ENCODE measurements at regions not wholly inside any gene's neighbourhood (a gene's known extent, or its start where the extent isn't known, plus 50 kb on each side); places are given as distances from the start of the nearest gene placed in this dataset.

DNA sequence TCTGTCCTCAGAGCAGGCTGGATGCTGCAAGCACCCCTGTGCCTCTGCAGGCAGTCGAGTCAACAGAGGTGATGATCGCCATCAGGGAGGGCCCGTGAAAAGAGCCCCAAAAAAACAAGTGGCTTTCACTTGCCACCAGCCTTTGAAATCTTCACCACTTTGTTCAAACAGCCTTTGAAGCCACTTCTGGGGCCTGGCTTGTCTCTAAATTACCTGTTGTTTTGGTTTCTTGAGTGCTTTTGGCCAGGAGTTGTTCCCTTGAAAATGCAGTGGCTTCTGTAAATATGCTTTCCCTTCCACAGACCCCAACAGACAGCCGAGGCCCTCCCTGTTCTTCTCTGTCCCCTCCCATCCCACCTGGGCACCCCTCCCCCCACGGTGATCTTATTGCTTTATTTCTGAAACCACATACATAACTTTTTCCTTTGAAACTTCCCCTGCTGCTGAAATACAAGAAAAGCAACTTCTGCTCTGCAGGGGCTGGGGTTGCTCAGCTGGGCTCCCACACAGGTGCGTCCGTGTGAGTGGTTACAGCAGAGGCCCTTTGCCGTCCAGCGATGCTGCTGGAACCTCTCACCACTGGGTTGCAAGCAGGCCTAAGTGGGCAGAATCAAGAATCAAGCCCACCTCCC is 283.8 kb upstream of the SHH start:
- no peak for DNase-seq

DNA sequence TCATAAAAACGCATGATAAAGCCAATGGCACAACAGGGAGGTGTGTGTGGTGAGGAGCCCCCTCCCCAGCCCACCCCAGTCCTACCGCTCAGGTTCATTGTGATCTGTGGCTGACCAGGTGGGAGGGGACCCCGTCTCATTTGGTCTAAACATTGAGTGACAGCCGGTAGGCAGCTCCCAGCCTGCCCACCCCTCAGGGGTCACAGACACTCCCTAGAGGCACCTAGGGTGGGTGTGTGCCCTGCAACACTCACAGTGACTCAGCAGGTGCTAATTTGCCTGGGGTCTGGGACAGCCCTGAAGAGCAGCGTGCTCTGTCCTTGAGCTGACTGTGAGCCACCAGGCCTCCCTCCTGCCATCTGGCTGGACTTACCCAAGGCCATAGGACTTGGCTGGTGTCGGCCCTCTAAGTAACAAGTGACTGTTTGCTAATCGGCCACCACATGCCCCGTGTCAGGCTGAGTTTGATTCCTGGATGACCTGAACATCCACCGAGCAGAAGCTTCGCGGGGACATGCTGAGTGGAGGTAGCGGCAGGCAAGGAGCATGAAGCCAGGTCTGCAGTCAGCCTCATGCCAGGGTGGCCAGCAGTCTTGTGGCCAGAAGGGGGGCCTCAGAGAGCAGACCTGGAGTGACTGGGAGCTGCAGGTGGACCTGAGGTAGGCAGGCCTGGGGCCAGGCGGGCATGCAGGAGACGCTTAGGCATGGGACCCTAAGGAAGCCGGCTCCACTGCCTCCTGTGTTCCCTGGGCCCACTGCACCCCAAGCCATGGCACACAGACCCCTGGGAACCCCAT is 282.3 kb upstream of the SHH start:
- DNase-seq = no peak

DNA sequence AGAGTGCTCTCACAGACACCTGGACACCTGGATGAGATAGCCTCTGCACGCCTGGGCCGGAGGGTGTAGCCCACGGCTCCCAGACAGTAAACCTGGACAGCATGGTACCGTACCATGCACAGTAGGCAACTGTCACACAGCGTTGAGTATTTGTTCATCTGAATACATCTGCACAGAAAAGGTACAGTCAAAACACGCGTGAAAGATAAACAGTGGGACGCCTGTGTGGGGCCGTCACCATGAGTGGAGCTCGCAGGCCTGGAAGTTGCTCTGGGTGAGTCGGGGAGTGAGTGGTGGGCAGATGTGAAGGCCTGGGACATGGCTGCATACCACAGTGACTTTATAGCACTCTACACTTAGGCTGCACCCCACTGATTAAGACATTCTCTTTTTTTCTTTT is 280.0 kb upstream of the SHH start:
- DNase-seq = no peak

DNA sequence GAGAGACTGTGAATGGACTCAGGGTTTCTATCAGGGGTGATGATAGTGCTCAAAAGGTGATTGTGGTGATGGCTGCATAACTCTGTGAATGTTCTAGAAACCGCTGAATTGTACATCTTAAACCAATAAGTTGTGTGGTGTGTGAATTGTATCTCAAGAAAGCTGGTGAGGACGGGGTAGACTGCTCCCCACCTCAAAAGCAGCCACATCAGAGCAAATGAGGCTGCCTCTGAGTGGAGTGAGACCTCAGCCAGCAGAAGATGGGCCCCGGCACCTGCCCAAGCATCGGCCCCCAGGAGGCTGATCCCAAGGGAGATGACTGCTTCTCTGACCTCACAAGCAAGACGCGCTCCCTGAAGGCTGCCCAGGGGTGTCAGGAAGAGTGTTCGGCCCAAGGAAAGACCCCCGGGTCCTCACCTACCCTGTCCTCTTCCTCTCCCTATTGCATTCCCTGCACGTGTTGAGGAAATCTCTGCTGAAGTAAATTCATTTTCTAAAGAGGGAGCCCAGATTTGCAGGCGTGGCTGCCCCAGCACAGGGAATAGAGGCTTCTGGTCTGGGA is 279.3 kb upstream of the SHH start:
- DNase-seq = no peak

DNA sequence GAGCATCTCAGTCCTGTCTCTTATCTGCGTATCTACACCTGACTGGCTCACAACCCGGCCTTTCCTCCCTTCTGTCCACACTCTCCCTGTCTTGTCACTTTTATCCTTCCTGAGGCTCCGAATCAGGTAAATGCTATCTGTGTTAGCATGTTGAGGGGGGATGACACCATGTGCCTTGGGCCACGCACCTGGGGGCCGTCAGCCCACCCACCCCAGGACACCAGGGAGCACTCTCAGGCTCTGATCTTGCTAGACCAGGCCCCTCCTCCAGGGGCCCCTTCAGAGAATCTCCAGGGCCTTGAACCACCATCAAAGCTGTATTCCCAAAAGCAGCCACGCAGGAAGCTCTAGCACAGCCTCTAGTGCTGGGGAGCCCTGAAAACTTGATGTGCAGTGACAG is 278.7 kb upstream of the SHH start:
- no peak for DNase-seq

DNA sequence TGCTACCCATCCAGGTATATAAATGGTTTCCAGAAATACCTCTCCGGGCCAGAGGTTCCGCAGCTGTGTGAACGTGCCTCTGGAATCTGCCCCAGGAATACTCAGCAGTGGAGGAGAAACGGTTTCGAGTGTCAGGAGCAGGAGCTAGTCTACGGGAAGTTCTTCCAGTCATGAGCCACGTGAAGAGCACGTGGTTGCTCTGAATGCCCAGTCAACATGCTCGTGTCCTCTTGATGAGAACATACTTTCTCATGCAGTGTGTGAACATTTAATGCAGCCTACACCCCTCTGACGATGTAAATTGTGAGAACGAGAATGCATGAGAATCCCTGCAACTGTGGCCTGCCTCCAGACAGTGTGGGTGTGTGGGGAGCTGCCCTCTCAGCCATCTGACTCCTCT is 277.0 kb upstream of the SHH start:
- no peak for DNase-seq

DNA sequence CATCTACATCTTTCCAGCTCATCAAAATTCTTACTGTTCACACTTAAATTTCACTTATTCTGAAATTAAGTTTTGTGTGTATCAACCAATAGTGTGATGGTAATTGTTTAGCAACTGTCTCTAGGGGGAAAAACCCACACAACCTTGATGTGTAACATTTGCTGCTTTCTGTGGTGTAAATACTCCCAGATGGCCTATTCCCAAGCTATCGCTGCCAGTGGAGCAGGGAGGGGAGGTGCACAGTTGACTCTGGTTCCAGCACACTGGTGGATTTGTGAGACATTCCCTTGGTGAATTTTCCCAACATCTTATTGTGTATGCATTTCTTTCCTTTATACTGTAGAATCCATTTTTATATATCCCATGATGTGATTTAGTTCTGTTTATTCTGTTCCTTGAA is 275.9 kb upstream of the SHH start:
- no peak for DNase-seq

DNA sequence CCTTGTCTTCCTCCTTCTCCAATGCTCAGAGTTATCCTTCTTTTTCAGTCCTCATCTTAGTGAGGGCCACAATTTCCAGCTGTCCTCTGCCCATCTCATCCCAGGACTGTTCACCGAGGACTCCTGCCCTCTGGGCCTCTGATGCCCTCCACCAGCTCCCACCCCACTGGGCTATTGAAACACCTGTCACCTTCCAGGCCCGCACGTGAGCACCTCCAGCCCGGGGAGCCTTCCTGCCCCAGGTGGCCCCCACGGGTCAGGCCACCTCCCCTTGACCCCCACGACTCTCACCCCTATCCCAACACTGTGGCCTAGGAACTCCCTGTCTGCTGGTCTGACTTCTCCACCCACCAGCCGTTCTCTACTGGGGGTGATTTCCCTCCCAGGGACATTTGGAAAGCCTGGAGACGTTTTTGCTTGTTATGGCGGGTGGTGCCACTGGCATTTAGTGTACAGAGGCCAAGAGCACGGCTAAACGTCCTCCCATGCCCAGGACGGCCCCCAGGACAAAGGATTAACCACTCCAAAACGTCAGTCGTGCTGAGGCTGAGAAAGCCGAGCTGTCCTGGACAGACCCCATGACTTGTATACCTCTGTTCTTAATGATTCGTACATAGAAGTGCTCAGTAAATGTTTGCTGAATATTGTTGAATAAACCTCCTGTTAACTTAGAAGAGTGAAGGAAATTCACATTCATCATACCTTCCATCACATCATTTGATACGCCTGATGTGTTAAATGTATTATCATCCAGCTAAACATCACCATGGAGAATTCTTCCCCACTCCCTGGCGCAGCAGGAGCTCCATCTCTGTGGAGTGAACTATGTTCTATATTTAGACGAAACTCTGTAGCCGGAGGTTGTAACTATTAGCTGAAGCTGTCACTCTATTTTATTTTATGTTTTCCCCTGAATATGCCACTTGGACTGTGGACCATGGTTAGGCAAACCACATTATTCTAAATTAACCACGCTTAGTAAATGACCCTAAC is 270.1 kb upstream of the SHH start:
- DNase-seq = no peak

DNA sequence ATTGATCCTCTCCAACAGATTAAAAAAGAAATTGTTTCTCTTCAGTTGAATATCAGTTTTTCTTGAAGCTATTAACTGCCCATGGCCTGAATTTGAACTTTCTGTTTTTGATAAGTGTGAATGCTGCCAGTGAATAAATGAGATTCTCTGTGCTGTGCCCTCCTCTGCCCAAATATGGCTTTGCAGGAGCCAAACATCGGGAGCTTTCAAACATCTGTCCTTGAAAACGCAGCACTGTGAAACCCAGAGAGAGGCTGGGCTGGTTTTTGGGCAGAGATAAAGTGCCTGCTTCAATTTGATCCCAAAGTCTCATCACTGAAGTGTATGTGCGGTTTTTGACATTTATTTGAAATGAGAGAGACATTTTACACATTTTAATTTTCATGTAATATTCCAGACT is 268.3 kb upstream of the SHH start:
- no peak for DNase-seq

DNA sequence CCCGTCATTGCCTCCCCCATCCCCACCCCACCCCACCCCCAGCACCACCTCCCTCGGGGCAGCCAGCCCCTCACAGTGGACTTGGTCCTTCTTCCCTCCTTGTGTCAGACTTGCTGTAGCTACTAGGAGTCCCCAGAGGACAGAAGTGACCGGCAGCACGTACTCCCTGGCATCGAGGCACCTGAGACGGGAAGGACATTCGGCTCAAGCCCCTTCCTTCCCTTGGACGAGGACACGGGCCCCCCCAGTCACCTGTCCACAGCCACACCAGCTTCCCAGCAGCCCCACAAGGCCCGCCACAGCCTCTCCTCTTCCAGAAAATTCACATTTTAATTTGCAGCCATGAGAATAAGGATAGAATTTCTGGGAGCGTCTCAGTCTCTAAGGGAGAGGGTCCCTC is 267.8 kb upstream of the SHH start:
- DNase-seq = no peak

DNA sequence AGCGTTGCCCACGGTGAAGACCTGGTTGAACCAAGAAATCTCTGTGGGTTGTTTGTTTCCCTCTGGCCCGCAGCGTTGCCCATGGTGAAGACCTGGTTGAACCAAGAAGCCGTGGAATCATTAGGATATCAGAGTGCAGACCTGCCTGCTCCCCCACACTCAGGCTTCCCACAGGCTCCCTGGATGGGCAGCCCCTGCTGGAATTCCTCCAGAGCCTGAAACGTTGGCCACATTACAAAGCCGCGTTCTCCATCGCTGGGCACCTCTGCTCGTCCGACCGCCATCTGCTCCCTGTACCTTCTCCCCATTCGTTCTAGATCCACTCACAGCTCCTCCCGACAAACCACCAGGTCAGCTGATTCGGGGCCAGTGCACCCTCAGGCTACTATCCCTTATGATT is 266.9 kb upstream of the SHH start:
- no peak for DNase-seq

DNA sequence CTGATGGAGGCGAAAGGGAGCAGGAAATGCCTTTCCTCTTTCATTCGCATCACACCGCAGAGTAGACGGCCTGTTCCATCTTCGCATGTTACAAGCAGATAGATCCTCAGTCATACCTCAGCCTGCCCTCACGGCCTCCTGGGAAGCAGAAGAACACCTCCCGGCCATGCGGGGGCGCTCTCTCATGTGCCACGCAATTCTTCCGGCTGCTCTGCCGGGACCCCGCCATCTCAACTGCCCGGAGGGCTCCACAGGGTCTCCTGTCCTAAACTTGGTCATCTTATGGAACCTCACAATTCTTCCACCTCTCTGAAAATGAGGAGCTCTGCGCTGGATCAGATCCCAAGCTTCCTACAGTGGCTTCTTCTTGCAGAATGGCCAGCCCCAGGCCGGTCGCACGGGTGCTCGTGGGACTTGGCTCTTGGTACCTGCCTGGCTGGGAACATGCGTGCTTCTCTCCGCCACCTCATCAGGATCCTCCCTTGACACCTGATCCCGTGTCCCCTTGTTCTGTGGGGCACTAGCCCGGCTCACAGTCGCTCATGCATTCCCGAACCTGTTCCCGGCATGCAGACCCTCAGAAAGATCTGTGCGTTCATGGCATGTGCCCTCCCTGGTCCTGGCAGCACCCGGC is 262.8 kb upstream of the SHH start:
- no peak for DNase-seq

DNA sequence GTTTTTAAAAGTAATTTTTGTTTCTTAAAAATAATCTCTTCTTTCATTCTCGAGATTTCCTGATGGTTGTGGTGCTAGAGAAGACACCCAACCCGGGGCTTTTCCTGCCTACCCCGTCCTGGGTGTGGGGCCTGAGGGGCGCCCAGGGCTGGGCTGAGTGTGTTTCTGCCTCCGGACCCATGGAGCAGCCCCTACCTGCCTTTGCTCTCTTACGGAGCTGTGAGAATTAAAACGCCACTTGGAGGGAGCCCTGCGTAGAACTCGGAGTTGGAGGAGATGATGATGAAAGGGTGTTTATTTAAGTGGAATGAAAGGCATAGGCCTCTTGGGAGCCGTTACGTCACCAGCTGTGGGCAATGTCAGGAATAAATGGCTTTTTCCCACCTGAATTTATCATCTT is 261.8 kb upstream of the SHH start:
- no peak for DNase-seq

DNA sequence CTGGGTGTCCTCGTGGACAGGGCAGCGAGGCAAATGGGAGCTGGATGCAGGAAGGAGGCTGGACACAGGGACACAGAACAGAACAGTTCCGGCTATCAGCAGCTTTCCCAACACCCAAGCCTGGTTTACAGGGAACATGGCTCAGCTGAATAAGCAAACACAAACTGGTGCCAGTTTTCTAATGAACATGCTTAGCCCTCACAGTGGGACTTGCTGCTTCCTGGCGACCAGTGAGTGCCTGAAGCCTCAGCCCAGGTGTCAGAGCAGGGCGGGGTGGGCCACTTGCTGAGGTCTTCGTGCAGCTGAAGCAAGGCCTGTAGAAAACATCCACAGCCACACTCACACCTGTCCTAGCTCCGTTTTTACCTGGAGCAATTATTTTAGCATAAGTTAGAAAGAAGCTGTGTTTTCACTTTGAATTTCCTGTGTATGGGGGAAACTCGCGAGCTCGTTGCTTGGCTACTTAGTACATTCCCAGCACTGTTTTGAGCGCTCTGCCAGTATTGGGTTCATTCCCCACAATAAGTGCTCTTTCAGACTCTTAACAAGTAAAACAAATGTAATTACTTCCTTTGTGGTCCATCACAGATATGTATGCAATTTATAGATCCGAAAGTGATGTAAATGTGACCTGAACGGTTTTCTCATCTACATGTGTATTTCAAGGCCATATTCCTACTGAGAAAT is 261.2 kb upstream of the SHH start:
- DNase-seq = no peak

DNA sequence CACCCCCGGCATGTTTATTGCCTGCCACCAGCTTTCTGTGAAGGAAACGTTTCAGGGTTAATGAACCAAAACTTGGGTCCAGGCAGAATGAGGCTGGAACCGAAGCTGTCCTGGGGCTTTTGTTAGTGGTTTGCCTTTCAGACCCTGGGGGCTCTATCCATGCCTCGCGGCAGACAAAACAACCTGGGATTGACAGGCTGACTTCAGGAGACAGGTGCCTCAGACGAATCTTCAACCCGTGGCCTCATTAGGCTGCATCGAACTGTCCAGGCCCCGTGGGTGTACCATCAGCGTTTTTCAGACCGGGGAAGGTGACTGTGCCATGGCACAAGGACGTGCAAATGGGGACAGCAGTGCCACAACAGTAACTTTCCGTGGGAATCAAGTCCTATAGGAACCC is 259.3 kb upstream of the SHH start:
- DNase-seq = no peak

DNA sequence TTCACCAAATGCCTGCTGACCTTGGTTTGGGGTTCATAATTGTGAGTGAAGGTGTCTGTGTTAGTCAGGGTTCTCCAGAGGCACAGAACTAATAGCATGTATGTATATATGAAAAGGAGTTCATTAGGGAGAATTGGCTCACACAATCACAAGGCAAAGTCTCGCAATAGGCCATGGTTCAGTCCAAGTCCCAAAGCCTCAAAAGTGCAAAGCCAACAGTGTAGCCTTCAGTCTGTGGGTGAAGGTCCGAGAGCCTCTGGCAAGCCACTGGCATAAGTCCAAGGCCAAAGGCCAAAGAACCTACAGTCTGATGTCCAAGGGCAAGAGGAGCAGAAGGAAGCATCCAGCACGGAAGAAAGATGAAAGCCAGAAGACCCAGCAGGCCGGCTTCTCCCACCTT is 257.6 kb upstream of the SHH start:
- DNase-seq = no peak

DNA sequence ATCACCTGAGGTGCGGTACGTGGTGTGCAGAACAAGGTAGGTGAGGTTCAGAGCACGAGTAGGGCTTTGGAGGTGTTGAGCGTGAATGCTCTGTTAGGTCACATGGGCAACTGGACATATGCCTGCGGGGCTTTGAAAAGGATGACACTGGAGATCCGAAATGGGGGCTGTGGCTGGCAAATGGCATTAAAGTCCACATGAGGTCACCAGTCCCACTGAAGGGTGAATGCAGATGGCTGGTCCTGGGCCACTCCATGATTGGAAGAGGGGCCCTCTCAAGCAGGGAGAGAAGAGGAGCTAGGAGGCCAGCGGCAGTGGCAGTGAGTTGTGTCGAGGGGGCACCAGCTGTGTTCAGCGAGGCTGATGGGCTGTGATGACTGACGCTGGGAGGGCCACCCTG is 254.9 kb upstream of the SHH start:
- no peak for DNase-seq

DNA sequence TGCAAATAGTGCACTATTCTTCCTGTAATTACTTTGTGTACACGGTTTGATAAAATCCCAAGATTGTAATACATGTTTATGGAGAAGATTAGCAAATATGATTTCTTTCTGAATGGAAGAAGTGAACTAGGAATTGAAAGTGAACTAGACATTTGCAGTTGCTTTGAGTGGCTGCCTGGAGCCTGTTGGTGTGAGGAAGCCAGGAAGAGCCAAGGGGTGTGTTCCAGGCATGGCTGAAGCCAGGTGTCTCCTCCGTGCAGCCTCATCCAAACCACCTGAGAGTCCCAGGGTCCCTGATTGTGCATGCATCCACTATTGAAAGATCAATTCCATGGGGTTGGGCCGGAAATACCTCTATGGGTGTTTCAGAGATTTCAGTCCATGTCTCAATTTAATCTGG is 253.1 kb upstream of the SHH start:
- DNase-seq = no peak

DNA sequence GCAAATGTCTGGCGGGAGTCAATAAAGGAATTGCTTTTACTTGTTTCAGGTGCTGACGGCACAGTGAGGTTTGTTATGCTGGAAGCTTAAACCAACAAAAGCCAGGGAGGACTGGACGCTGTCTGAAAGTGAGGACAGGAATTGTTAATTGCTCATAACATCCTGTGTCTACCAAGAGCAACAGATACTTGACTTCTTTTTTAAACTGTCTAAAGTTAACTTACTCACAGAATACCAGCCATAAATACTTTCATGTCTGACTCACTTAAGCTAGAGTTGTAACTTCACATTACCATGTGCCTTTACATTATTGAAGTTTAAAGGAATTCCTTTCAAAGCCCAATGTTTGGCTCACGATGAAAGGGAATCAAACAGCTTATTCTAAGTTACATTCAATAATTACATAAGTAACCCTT is 252.7 kb upstream of the SHH start:
- no peak for DNase-seq

DNA sequence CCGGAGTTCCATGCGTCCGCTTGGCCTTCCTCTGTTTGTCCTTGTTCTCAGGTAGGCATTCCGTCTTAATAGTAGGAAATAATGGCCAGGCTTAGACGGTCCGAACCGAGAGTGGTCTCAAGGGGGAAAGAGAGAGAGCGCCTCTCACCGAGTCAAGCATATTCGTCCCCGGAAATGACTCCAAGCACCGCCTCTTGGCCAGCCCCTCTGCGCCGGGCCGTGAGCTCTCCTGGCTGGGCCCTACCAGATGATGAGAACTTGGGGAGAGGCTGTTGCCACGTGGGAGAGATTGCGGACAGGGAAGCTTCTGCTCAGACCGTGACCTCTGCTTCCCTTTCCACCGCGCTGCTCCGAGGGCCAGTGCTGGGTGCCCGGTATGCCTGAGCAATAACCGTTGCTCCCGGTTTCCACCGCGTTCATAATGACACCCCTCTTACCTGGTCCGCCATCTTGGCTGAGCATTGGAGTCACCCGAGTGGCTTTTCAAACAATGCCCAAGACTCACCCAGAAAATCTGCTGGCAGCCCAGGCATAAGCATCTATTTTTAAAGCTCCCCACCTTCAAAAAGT is 251.1 kb upstream of the SHH start:
- DNase-seq = no peak

DNA sequence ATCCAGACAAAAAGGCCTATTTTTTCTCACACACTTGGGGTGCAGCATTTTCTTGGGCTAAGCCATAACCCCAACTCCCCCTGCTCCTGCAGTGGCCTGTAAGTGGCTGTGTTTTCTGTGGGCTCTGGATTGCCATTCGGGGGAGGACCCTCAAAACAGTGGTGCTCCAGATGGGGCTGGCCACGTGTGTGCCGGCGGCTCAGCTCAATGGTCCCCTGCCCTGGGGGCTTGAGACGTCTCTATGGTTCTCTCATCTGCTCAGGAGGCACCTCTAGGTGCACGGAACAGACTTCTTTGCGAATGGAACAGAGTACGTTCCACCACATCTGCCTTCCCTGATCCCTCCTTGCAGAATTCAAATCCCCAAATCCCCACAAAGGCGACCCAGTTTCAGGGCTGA is 250.0 kb upstream of the SHH start:
- DNase-seq = no peak
